Breast epithelium (tissue), 3 donors: ENCODE measurements at regions not wholly inside any gene's neighbourhood (a gene's known extent, or its start where the extent isn't known, plus 50 kb on each side); places are given as distances from the start of the nearest gene placed in this dataset.

Experiments used
- POLR2A ChIP-seq: fragments of 450-650 bp; IDR thresholded peaks from one replicate; pipeline ENCODE4 v1.6.1; 2016; ENCODE audit warnings: antibody characterized with exemption, mild to moderate bottlenecking, moderate library complexity
- POLR2AphosphoS5 ChIP-seq, 3 donors: sonication (generic); formaldehyde crosslinking; IDR thresholded peaks; one replicate each; pipeline ENCODE4 v1.6.1; 2017; ENCODE audit warnings: antibody characterized with exemption in 3 of 3
- TF ChIP-seq, protein P1 (sequence below), 3 donors: fragments of 450-650 bp; IDR thresholded peaks; one replicate each; pipeline ENCODE4 v1.5.1; 2016 to 2017; ENCODE audit warnings: antibody characterized with exemption in 3 of 3, mild to moderate bottlenecking in 3 of 3, moderate library complexity in 3 of 3

DNA sequence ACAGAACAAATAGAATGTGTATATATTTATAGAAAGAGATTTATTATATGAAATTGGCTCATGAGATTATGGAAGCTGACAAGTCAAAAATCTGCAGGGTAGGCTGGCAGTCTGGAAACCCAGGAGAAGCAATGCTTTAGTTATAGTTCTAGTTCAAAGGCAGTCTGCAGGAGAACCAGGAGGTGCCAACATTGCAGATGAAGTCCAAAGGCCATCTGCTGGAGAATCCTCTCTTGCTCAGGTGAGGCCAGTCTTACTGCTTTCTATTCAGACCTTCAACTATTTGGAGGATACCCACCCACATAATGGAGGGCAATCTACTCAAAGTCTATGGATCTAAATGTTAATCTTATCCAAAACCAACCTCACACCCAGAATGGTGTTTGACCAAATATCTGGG, 75.9 kb upstream of the MRPS6 start:
- TF ChIP-seq, protein P1, sequence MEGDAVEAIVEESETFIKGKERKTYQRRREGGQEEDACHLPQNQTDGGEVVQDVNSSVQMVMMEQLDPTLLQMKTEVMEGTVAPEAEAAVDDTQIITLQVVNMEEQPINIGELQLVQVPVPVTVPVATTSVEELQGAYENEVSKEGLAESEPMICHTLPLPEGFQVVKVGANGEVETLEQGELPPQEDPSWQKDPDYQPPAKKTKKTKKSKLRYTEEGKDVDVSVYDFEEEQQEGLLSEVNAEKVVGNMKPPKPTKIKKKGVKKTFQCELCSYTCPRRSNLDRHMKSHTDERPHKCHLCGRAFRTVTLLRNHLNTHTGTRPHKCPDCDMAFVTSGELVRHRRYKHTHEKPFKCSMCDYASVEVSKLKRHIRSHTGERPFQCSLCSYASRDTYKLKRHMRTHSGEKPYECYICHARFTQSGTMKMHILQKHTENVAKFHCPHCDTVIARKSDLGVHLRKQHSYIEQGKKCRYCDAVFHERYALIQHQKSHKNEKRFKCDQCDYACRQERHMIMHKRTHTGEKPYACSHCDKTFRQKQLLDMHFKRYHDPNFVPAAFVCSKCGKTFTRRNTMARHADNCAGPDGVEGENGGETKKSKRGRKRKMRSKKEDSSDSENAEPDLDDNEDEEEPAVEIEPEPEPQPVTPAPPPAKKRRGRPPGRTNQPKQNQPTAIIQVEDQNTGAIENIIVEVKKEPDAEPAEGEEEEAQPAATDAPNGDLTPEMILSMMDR (IDR thresholded peaks at IDR 0.05), result no peak
- TF ChIP-seq POLR2A, result no peak
- TF ChIP-seq POLR2AphosphoS5 (IDR thresholded peaks at IDR 0.05), result no peak
